Omental fat pad (tissue), 3 donors: ENCODE measurements at regions not wholly inside any gene's neighbourhood (a gene's known extent, or its start where the extent isn't known, plus 50 kb on each side); places are given as distances from the start of the nearest gene placed in this dataset.

Experiments used
- ATAC-seq: fragments of 150-250 bp; one replicate; pipeline ENCODE4 v1.9.1; 2016; ENCODE audit warnings: mild to moderate bottlenecking, moderate library complexity; ENCODE audit not compliant: low FRiP score
- DNase-seq: peaks from one replicate; pipeline ENCODE4 v3.0.0-alpha.2; 2019; ENCODE audit warnings: low spot score
- TF ChIP-seq, protein P1 (sequence below), 3 donors: fragments of 450-650 bp; IDR thresholded peaks; one replicate each; pipeline ENCODE4 v1.5.1; 2016 to 2017; ENCODE audit warnings: antibody characterized with exemption in 3 of 3, mild to moderate bottlenecking in 3 of 3, moderate library complexity in 2 of 3

DNA sequence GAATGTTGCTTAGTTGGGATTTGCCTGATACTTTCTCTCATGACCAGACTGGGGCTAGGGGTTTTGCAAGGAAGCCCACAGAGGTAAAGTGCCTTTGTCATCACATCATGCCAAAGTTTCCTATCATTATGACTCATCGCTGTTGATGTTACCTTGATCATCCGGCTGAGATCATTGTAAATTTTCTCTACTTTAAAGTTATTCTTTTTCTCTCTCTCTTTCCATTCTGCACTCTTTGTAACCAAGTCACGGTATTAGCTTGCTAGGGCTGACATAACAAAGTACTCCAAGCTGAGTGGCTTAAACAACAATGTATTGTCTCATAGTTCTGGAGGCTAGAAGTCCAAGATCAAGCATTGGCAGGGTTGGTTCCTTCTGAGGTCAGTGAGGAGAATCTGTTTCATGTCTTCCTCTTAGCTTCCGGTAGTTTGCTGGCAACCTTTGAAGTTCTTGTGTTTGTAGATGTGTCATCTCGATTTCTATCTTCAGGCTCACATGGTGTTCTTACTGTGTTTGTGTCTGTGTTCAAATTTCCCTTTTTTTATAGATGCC lies 113.0 kb downstream of the DTHD1 start:
- TF ChIP-seq, protein P1, sequence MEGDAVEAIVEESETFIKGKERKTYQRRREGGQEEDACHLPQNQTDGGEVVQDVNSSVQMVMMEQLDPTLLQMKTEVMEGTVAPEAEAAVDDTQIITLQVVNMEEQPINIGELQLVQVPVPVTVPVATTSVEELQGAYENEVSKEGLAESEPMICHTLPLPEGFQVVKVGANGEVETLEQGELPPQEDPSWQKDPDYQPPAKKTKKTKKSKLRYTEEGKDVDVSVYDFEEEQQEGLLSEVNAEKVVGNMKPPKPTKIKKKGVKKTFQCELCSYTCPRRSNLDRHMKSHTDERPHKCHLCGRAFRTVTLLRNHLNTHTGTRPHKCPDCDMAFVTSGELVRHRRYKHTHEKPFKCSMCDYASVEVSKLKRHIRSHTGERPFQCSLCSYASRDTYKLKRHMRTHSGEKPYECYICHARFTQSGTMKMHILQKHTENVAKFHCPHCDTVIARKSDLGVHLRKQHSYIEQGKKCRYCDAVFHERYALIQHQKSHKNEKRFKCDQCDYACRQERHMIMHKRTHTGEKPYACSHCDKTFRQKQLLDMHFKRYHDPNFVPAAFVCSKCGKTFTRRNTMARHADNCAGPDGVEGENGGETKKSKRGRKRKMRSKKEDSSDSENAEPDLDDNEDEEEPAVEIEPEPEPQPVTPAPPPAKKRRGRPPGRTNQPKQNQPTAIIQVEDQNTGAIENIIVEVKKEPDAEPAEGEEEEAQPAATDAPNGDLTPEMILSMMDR (IDR thresholded peaks at IDR 0.05): no peak
- DNase-seq (no peak), ATAC-seq (no peak)

DNA sequence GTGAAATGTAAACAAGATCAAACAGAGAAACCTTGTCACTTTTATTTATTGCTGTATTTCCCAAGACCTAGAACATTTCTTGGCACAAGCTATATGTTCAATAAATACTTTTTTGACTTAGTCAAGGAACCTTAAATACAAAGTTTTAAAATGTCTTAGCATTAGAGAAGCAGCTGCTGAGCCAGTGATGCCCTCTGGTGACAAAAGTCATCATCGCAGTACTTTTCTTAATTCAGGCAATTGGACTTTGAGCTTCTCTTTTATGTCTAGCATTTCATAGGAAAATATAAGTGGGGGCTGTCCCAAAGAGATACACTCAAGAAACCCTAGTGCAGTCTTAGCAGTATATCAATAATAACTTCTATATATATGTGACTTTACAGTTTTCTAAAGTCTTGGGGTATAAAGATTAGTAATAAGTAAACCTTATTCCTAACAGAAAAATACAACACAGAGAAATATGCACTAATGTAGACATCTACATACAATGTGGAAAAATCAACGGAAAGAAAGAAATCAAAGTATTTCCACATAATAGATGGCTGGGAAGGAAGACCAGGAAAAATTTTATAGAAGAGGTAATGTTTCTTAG lies 118.4 kb downstream of the DTHD1 start:
- ATAC-seq: peak; percentile 23
- TF ChIP-seq, protein P1 (IDR thresholded peaks at IDR 0.05): no peak
- DNase-seq: no peak

DNA sequence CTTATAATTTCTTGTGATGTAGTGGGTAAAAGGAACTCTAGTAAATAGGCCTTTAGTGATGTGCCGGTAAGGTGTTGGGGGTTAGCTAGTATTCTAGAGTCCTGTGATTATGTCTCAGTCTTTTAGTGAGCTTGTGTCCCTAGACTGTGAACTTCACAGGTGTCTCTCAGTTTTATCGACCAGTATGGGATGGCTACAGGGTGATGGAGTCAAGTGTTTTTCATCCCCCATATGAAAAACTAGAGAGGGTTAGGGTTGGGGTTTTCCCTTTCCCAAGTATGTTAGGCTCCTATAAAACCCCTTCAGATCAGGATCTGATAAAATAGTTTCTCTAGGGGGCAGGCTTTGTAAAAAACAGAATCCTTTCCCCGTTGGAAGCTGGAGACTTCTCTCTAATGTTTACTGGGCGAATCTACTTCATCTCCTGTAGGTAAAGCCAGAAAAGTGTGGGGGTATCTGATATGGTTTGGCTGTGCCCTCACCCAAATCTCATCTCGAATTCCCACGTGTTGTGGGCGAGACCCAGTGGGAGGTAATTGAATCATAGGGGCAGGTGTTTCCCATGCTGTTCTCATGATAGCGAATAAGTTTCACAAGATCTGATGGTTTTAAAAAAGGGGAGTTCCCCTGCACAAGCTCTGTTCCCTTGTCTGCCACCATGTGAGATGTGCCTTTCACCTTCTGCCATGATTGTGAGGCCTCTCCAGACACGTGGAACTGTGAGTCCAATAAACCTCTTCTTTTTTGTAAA lies 120.8 kb downstream of the DTHD1 start:
- TF ChIP-seq, protein P1 (IDR thresholded peaks at IDR 0.05): no peak
- DNase-seq: no peak
- ATAC-seq: no peak

DNA sequence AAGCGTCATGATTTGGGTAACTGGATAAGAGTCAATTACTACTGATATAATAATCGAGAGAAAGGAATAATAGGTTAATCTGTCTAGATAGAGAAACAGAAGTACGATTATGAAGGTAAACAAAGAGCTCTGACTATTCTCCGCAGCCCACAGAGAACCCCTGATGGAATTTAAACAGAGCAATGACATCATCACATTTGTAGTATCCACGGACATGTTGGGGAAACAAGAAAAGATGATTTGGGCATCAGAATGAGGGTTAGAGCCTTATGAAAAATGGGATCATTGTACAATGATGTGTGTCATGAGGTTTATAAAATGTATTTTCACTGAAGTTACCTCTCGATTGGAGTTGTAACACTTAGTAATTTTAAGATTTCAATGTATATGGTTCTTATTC lies 129.9 kb downstream of the DTHD1 start:
- DNase-seq: no peak
- TF ChIP-seq, protein P1 (IDR thresholded peaks at IDR 0.05): no peak
- no peak for ATAC-seq

DNA sequence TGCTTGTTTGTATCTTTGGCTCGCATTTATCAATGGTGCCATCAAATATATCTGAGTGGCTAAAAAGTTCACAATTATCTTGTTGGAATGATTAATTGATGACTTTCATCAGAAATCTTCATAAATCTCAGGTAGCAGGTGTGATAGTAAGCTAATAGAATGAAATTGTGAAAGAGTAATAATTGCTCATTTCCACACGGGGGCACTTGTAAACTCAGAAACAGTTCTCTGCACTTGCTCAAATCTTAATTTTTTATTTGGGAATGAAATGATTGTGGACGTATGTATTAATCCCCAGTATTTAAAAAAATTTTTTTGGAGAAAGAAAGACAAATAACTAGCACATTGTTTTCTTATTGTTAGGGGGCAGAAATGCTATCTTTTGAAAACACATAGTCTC lies 132.8 kb downstream of the DTHD1 start:
- TF ChIP-seq, protein P1 (IDR thresholded peaks at IDR 0.05): no peak
- no peak for ATAC-seq
- no peak for DNase-seq

DNA sequence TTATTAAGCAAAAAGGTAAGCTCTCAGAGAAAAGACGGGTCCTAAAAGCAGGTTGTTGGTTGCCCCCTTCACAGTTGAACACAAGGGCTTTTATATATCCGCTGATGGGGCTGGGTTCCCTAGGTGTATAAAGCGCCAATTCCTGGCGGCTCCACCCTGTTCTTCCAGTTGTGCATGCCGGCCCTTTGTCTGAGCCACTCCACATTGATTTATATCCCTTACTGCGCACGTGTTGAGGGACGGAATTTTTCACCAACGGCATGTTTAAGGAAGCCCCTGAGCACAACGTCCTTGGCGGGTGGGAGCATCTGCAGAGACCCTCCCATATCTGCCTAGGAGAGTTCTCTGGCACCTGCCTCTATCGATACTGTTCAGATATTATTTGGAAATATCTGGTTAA lies 135.7 kb downstream of the DTHD1 start:
- no peak for DNase-seq
- no peak for ATAC-seq
- TF ChIP-seq, protein P1 (IDR thresholded peaks at IDR 0.05): no peak
